SK-N-MC (cell line): ENCODE measurements at regions not wholly inside any gene's neighbourhood (a gene's known extent, or its start where the extent isn't known, plus 50 kb on each side); places are given as distances from the start of the nearest gene placed in this dataset.
"Not testable (repeated sequence)": the region's sequence is repeated elsewhere in the genome, so short reads cannot be mapped to it uniquely, and the experiment has no call there.

ENCODE experiments used
- DNase-seq: peaks from one replicate; pipeline ENCODE4 v3.0.0-alpha.2; 2011; ENCODE audit warnings: low read depth, low spot score
- H3K27ac ChIP-seq: fragments of 200-600 bp; sonication (generic); 2 replicates; pipeline ENCODE4 v1.5.1; 2016; ENCODE audit warnings: mixed run types
- H3K36me3 ChIP-seq: fragments of 200-600 bp; sonication (generic); 2 replicates; pipeline ENCODE4 v1.6.1; 2017; ENCODE audit warnings: antibody characterized with exemption, low read length, mixed read lengths; ENCODE audit not compliant: insufficient read depth
- H3K4me3 ChIP-seq: fragments of 200-600 bp; sonication (generic); 2 replicates; pipeline ENCODE4 v1.5.1; 2016
- H3K9ac ChIP-seq: fragments of 200-600 bp; sonication (generic); 2 replicates; pipeline ENCODE4 v1.8.0; 2017; ENCODE audit warnings: mixed run types, mixed read lengths; ENCODE audit not compliant: insufficient read length
- H3K9me3 ChIP-seq: fragments of 200-600 bp; sonication (generic); 2 replicates; pipeline ENCODE4 v1.6.1; 2017; ENCODE audit warnings: low read depth, mild to moderate bottlenecking, antibody characterized with exemption, low read length, moderate library complexity, mixed read lengths
- EZH2 ChIP-seq: fragments of 200-600 bp; sonication (generic); IDR thresholded peaks from one replicate; pipeline ENCODE4 v1.6.1; 2017; ENCODE audit warnings: antibody characterized with exemption
- FOXP2 ChIP-seq: optimal IDR thresholded peaks from 2 replicates; pipeline ENCODE3; 2011; ENCODE audit warnings: mild to moderate bottlenecking, moderate library complexity; ENCODE audit not compliant: insufficient read depth; ENCODE audit errors: extremely low read length, control extremely low read depth
- POLR2AphosphoS5 ChIP-seq: IDR thresholded peaks from 2 replicates; pipeline ENCODE4 v1.6.1; 2012; ENCODE audit warnings: mild to moderate bottlenecking, low read depth, low read length, borderline replicate concordance

DNA sequence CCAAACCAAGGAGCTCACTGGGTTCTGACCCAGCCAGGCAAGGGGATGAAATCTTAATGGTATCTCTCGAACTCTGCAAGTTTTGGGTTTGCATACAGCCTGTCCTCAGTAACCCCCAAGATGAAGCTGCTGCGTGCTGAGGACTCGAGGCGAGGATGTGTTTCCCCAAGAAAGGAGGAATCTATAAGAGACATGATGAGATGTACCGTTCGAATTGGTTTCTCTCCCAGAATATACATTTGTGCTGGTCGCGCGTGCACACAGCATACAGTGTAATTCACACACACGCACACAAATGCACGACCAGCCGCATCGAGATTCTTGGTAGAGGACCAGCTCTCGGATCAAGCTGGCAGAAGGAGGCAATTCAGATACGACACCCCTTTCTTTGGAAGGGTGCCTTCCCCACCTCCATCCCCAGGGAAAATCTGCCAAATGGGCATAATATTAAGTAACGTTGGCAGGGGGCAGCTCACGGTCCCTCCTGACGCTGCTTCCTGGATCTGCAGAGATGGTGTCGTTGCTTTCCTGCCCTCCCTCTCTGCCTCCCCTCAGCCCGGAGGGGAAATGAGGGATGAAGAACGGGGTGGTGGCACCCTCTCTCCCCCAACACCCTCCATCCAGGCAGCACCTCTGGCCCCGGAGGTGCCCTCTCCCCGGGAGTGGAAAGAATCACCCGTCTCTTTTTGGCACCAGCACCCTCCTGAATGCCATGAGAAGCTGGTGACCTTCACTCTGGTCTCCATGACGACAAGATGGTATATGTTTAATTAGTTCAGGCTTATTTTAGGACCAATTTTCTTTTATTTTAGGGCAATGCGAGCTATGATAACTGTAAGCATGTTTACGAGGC is 310.2 kb downstream of the ZNF536 start:
- TF ChIP-seq POLR2AphosphoS5 (no peak), FOXP2 (no peak), EZH2 (no peak)
- no peak for DNase-seq
- H3K36me3 ChIP-seq = no peaks in the 10 kb centered on the region
- H3K9ac ChIP-seq = no peak overlapping the region
- peak overlapping the region; percentile 87 for H3K27ac ChIP-seq
- H3K4me3 ChIP-seq = peak overlapping the region; percentile 42
- no peaks in the 10 kb centered on the region for H3K9me3 ChIP-seq

DNA sequence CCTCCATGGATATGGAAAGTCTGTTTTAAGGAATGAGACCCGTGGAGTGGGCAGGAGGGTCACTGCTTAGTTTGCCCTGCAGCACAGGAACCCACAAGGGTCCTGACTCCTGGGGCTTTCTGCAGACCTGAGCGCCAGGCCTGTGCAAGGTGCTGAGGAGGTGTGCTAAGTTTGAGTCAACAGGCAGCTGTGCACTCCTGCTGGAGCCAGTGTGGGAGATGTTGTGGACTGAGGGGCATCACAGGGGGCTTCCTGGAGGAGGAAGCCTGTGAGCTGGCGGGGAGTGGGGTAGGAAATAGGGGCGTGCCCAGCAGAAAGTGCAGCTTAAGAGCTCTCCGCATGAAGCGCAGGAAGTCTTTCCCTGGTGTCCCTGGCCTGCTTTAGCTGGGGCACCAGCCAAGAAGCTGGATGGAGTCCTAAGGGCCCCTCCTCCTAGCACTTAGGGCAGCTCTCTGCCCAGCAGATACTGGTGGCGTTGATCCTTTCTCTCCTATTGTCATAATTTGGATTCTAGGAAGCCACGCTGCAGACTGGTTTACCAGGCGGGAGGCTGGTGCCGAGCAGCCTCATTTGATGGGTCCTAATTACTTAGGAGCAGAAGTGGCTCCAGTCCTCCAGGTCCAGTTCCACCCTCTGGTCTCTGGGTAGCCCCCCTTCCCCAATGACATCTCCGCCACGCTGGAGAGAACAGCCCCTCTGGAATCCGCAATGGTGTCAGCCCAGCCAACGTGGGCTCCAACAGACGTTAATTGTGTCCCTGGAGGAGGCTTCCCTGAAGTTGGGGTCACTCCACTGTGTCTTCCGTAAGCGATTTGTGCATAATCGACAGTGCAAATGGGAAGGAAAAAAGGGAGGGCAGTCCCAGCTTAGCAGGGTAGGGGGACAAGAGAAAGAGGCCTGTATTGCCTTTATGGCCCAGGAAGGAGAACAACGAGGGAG is 309.2 kb downstream of the ZNF536 start:
- Histone ChIP-seq H3K27ac (peak overlapping the region; percentile 87), H3K4me3 (no peak overlapping the region), H3K9me3 (no peaks in the 10 kb centered on the region), H3K9ac (no peak overlapping the region), H3K36me3 (no peaks in the 10 kb centered on the region)
- no peak for DNase-seq
- TF ChIP-seq POLR2AphosphoS5 = no peak

DNA sequence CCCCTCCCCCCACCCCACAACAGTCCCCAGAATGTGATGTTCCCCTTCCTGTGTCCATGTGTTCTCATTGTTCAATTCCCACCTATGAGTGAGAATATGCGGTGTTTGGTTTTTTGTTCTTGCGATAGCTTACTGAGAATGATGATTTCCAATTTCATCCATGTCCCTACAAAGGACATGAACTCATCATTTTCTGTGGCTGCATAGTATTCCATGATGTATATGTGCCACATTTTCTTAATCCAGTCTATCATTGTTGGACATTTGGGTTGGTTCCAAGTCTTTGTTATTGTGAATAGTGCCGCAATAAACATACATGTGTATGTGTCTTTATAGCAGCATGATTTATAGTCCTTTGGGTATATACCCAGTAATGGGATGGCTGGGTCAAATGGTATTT is 308.2 kb downstream of the ZNF536 start:
- not testable (repeated sequence) for H3K36me3 ChIP-seq, H3K4me3 ChIP-seq, H3K9me3 ChIP-seq, H3K27ac ChIP-seq, DNase-seq, H3K9ac ChIP-seq

- Histone ChIP-seq H3K27ac (0 out of 2 replicates have a peak overlapping the region, but pooled peaks have one; percentile 44), H3K9me3 (no peaks in the 10 kb centered on the region), H3K4me3 (no peak overlapping the region), H3K36me3 (no peaks in the 10 kb centered on the region), H3K9ac (peak overlapping the region; percentile 3)
- no peak for DNase-seq
- TF ChIP-seq POLR2AphosphoS5 (no peak), EZH2 (no peak), FOXP2 (no peak)
These were observed 307.6 kb downstream of the ZNF536 start for GRCh38 chr19:30679789-30680188.

GRCh38 chr19:30679153-30679702 is 307.0 kb downstream of the ZNF536 start:
- peak overlapping the region; percentile 9; the same call in 1 of the 2 replicates for H3K4me3 ChIP-seq
- H3K27ac ChIP-seq = peak overlapping the region; percentile 44; the same call in 1 of the 2 replicates
- no peaks in the 10 kb centered on the region for H3K9me3 ChIP-seq
- peak overlapping the region; percentile 3 for H3K9ac ChIP-seq
- no peaks in the 10 kb centered on the region for H3K36me3 ChIP-seq
- DNase-seq = no peak
- TF ChIP-seq POLR2AphosphoS5 (no peak), EZH2 (no peak)

DNA sequence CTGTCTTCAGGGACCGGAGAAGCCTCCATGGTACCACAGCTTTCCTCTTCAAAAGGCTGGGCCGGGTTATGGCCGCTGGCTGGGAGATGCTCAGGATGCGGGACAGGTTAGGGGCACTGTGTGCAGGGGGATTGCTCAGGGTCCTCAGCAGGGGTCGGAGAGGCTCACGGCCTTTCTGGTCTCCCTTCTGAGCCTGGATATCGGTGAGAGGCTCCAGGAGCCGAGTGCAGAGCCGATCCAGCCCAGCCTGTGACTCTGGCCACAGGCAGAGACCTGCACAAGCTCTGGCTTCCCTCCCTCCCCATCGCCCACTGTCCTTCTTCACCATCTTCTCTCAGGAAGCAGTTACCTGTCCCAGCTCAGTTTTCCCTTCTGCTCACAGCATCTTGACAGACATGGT is 306.0 kb downstream of the ZNF536 start:
- Histone ChIP-seq H3K9ac (no peak overlapping the region), H3K27ac (no peak overlapping the region), H3K4me3 (no peak overlapping the region), H3K36me3 (no peaks in the 10 kb centered on the region), H3K9me3 (no peaks in the 10 kb centered on the region)
- TF ChIP-seq FOXP2 (no peak), POLR2AphosphoS5 (no peak), EZH2 (no peak)
- no peak for DNase-seq

GRCh38 chr19:30677702-30678101 is 305.5 kb downstream of the ZNF536 start:
- H3K9ac ChIP-seq = no peak overlapping the region
- no peak for DNase-seq
- H3K36me3 ChIP-seq = no peaks in the 10 kb centered on the region
- TF ChIP-seq FOXP2 (no peak), POLR2AphosphoS5 (no peak), EZH2 (no peak)
- no peak overlapping the region for H3K27ac ChIP-seq
- H3K4me3 ChIP-seq = no peak overlapping the region
- no peaks in the 10 kb centered on the region for H3K9me3 ChIP-seq

DNA sequence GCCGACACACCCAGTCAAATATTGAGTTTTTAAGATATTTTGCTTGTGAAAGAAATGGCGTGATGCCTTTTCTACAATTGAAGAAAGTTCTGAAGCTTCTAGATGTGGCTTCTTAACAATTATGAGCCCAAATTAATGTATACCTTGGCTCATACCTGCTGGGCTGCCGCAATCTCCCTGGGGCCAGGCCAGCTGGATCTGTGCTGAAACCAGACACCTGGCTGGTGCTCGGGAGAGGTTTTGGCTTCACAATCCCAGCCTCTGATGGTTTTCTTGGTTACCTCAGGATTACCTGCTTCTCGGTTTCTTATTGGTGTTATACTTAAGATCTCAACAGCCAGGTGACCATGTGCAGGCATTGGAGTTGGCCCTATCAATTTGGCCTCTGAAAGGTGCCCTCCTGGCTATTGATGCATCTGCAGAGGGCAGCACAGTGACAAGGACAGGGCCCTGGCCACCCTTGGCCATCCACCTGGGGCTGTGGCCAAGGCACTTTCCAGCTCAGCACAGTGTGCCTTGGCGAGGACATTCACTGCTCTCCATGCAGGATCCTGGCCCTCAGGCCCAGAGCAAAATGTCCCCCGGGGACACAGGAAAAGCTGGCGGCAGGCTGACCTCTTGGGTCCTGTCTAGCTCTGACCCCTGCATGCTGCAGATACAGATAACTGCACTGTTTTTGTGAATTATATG is 305.0 kb downstream of the ZNF536 start:
- TF ChIP-seq EZH2 = no peak
- no peak for TF ChIP-seq FOXP2
- Histone ChIP-seq H3K9me3 (no peaks in the 10 kb centered on the region), H3K9ac (no peak overlapping the region), H3K4me3 (no peak overlapping the region), H3K27ac (no peak overlapping the region), H3K36me3 (no peaks in the 10 kb centered on the region)
- DNase-seq = no peak
